HUDEP-2 (cell line): ENCODE measurements at regions not wholly inside any gene's neighbourhood (a gene's known extent, or its start where the extent isn't known, plus 50 kb on each side); places are given as distances from the start of the nearest gene placed in this dataset.
"Not testable (repeated sequence)": the region's sequence is repeated elsewhere in the genome, so short reads cannot be mapped to it uniquely, and the experiment has no call there.

ENCODE experiments used
- DNase-seq, 76 experiments: peaks; one replicate each; lab custom pipeline; 2025; ENCODE audit not compliant: unreplicated experiment in 76 of 76; lab: John Stamatoyannopoulos, UW

- DNase-seq: no peak
Observed at GRCh38 chr7:152947686-152948085, 188.1 kb downstream of the ACTR3B start.

GRCh38 chr7:152949253-152949652 is 189.7 kb downstream of the ACTR3B start:
- DNase-seq: no peak

- DNase-seq: no peak
Observed at GRCh38 chr7:152949790-152950189, 190.2 kb downstream of the ACTR3B start.

GRCh38 chr7:152956006-152956405 is 196.5 kb downstream of the ACTR3B start:
- no peak for DNase-seq

GRCh38 chr7:152959610-152960009 is 200.1 kb downstream of the ACTR3B start:
- DNase-seq: no peak

- not testable (repeated sequence) for DNase-seq
Observed at GRCh38 chr7:152961796-152962195, 202.2 kb downstream of the ACTR3B start.

GRCh38 chr7:152966189-152966588 is 206.6 kb downstream of the ACTR3B start:
- DNase-seq: no peak

- no peak for DNase-seq
Observed at GRCh38 chr7:152967958-152968357, 208.4 kb downstream of the ACTR3B start.

GRCh38 chr7:152968514-152968913 is 209.0 kb downstream of the ACTR3B start:
- DNase-seq: peak in 2 of 76 experiments; percentile 20 to 24

GRCh38 chr7:152969335-152969734 is 209.8 kb downstream of the ACTR3B start:
- no peak for DNase-seq

GRCh38 chr7:152969839-152970238 is 210.3 kb downstream of the ACTR3B start:
- DNase-seq: no peak

- DNase-seq: no peak
Observed at GRCh38 chr7:152970481-152970880, 210.9 kb downstream of the ACTR3B start.

GRCh38 chr7:152974577-152974976 is 215.0 kb downstream of the ACTR3B start:
- DNase-seq: no peak

GRCh38 chr7:152975076-152975475 is 215.5 kb downstream of the ACTR3B start:
- DNase-seq: no peak

GRCh38 chr7:152979376-152979775 is 219.8 kb downstream of the ACTR3B start:
- DNase-seq: no peak

- DNase-seq: no peak
Observed at GRCh38 chr7:152984421-152984820, 224.9 kb downstream of the ACTR3B start.

GRCh38 chr7:152986376-152986775 is 226.8 kb downstream of the ACTR3B start:
- no peak for DNase-seq

GRCh38 chr7:152987656-152988055 is 228.1 kb downstream of the ACTR3B start:
- DNase-seq: no peak

- DNase-seq: no peak
Observed at GRCh38 chr7:152989889-152990380, 230.4 kb downstream of the ACTR3B start.

GRCh38 chr7:152998420-152998819 is 238.9 kb downstream of the ACTR3B start:
- DNase-seq: no peak

GRCh38 chr7:153002115-153002514 is 242.6 kb downstream of the ACTR3B start:
- no peak for DNase-seq

GRCh38 chr7:153002572-153002971 is 243.0 kb downstream of the ACTR3B start:
- no peak for DNase-seq

- no peak for DNase-seq
Observed at GRCh38 chr7:153004341-153004740, 244.8 kb downstream of the ACTR3B start.
